ENCODE measurements at regions not wholly inside any gene's neighbourhood (a gene's known extent, or its start where the extent isn't known, plus 50 kb on each side); places are given as distances from the start of the nearest gene placed in this dataset.

- no peak for DNase-seq (ENCODE audit: extremely low read depth, low read depth)
These were observed 91.2 kb upstream of the PGBD5 start for GRCh38 chr1:230517326-230517725.

- DNase-seq (ENCODE audit: extremely low read depth, low read depth) = no peak
These were observed 90.8 kb upstream of the PGBD5 start for GRCh38 chr1:230516889-230517288.

GRCh38 chr1:230515451-230516145 is 89.5 kb upstream of the PGBD5 start:
- no peak for DNase-seq (ENCODE audit: extremely low read depth, low read depth)

- DNase-seq (ENCODE audit: extremely low read depth, low read depth) = no peak
These were observed 84.4 kb upstream of the PGBD5 start for GRCh38 chr1:230510496-230510895.

GRCh38 chr1:230509281-230509977 is 83.3 kb upstream of the PGBD5 start:
- DNase-seq (ENCODE audit: extremely low read depth, low read depth) = no peak

- DNase-seq (ENCODE audit: extremely low read depth, low read depth) = no peak
These were observed 81.7 kb upstream of the PGBD5 start for GRCh38 chr1:230507666-230508402.

- no peak for DNase-seq (ENCODE audit: extremely low read depth, low read depth)
These were observed 81.1 kb upstream of the PGBD5 start for GRCh38 chr1:230507236-230507635.

GRCh38 chr1:230506451-230506850 is 80.3 kb upstream of the PGBD5 start:
- no peak for DNase-seq (ENCODE audit: extremely low read depth, low read depth)

- DNase-seq (ENCODE audit: extremely low read depth, low read depth) = no peak
These were observed 78.2 kb upstream of the PGBD5 start for GRCh38 chr1:230504310-230504709.

- DNase-seq (ENCODE audit: extremely low read depth, low read depth) = no peak
These were observed 77.6 kb upstream of the PGBD5 start for GRCh38 chr1:230503726-230504125.

- DNase-seq (ENCODE audit: extremely low read depth, low read depth) = no peak
These were observed 76.9 kb upstream of the PGBD5 start for GRCh38 chr1:230502996-230503395.

GRCh38 chr1:230502306-230502705 is 76.2 kb upstream of the PGBD5 start:
- DNase-seq (ENCODE audit: extremely low read depth, low read depth) = no peak

GRCh38 chr1:230501849-230502248 is 75.7 kb upstream of the PGBD5 start:
- DNase-seq (ENCODE audit: extremely low read depth, low read depth) = no peak

GRCh38 chr1:230501242-230501641 is 75.1 kb upstream of the PGBD5 start:
- DNase-seq (ENCODE audit: extremely low read depth, low read depth) = no peak

GRCh38 chr1:230500063-230500462 is 73.9 kb upstream of the PGBD5 start:
- DNase-seq (ENCODE audit: extremely low read depth, low read depth) = no peak

GRCh38 chr1:230499496-230499895 is 73.4 kb upstream of the PGBD5 start:
- DNase-seq (ENCODE audit: extremely low read depth, low read depth) = no peak

- no peak for DNase-seq (ENCODE audit: extremely low read depth, low read depth)
These were observed 72.6 kb upstream of the PGBD5 start for GRCh38 chr1:230498704-230499103.

- no peak for DNase-seq (ENCODE audit: extremely low read depth, low read depth)
These were observed 70.3 kb upstream of the PGBD5 start for GRCh38 chr1:230496451-230496850.

- DNase-seq (ENCODE audit: extremely low read depth, low read depth) = no peak
These were observed 69.8 kb upstream of the PGBD5 start for GRCh38 chr1:230495891-230496385.

GRCh38 chr1:230495076-230495475 is 68.9 kb upstream of the PGBD5 start:
- no peak for DNase-seq (ENCODE audit: extremely low read depth, low read depth)

- no peak for DNase-seq (ENCODE audit: extremely low read depth, low read depth)
These were observed 68.4 kb upstream of the PGBD5 start for GRCh38 chr1:230494514-230494913.

GRCh38 chr1:230494026-230494425 is 67.9 kb upstream of the PGBD5 start:
- no peak for DNase-seq (ENCODE audit: extremely low read depth, low read depth)
